ENCODE measurements at regions not wholly inside any gene's neighbourhood (a gene's known extent, or its start where the extent isn't known, plus 50 kb on each side); places are given as distances from the start of the nearest gene placed in this dataset.
"Not testable (repeated sequence)": the region's sequence is repeated elsewhere in the genome, so short reads cannot be mapped to it uniquely, and the experiment has no call there.

GRCh38 chr5:57002959-57003485 is 51.1 kb upstream of the MIER3 start:
- no peak for DNase-seq

- DNase-seq = not testable (repeated sequence)
Measured at GRCh38 chr5:57003566-57003965, 51.6 kb upstream of the MIER3 start.

GRCh38 chr5:57004800-57005199 is 52.9 kb upstream of the MIER3 start:
- DNase-seq = no peak

- no peak for DNase-seq
Measured at GRCh38 chr5:57007344-57007743, 55.4 kb upstream of the MIER3 start.

GRCh38 chr5:57009811-57010210 is 57.9 kb upstream of the MIER3 start:
- no peak for DNase-seq

GRCh38 chr5:57010786-57011185 is 58.9 kb upstream of the MIER3 start:
- DNase-seq = no peak

GRCh38 chr5:57012511-57012910 is 60.6 kb upstream of the MIER3 start:
- DNase-seq = no peak

GRCh38 chr5:57025961-57026360 is 74.0 kb upstream of the MIER3 start:
- no peak for DNase-seq

GRCh38 chr5:57028161-57028560 is 76.2 kb upstream of the MIER3 start:
- no peak for DNase-seq

- DNase-seq = no peak
Measured at GRCh38 chr5:57032151-57032551, 80.2 kb upstream of the MIER3 start.

- DNase-seq = no peak
Measured at GRCh38 chr5:57033103-57033502, 81.2 kb upstream of the MIER3 start.

GRCh38 chr5:57033503-57033902 is 81.6 kb upstream of the MIER3 start:
- no peak for DNase-seq

- DNase-seq = no peak
Measured at GRCh38 chr5:57034201-57034916, 82.4 kb upstream of the MIER3 start.

- DNase-seq = no peak
Measured at GRCh38 chr5:57035955-57036354, 84.0 kb upstream of the MIER3 start.

GRCh38 chr5:57036761-57037160 is 84.8 kb upstream of the MIER3 start:
- no peak for DNase-seq

GRCh38 chr5:57037355-57037754 is 85.4 kb upstream of the MIER3 start:
- DNase-seq = no peak

GRCh38 chr5:57041570-57041969 is 89.6 kb upstream of the MIER3 start:
- no peak for DNase-seq

- no peak for DNase-seq
Measured at GRCh38 chr5:57042524-57042931, 90.6 kb upstream of the MIER3 start.

- no peak for DNase-seq
Measured at GRCh38 chr5:57054135-57054534, 102.2 kb upstream of the MIER3 start.

- no peak for DNase-seq
Measured at GRCh38 chr5:57054671-57055070, 102.7 kb upstream of the MIER3 start.

- DNase-seq = no peak
Measured at GRCh38 chr5:57055731-57056130, 103.8 kb upstream of the MIER3 start.

- no peak for DNase-seq
Measured at GRCh38 chr5:57063773-57064172, 110.1 kb upstream of the GPBP1 start.

- DNase-seq = no peak
Measured at GRCh38 chr5:57066924-57067596, 106.8 kb upstream of the GPBP1 start.

GRCh38 chr5:57067597-57067924 is 106.3 kb upstream of the GPBP1 start:
- DNase-seq = no peak
